Peyer's patch (tissue), 4 donors: ENCODE measurements at regions not wholly inside any gene's neighbourhood (a gene's known extent, or its start where the extent isn't known, plus 50 kb on each side); places are given as distances from the start of the nearest gene placed in this dataset.

Source experiments
- DNase-seq, 3 donors: peaks; one replicate each; pipeline ENCODE4 v3.0.0-alpha.2; 2017 to 2019
- H3K27ac ChIP-seq, 4 donors: fragments of 200-600 bp; sonication (generic); one replicate each; pipeline ENCODE4 v1.5.1; 2016 to 2019
- H3K27me3 ChIP-seq, 2 donors: fragments of 200-600 bp; sonication (generic); one replicate each; pipeline ENCODE4 v1.5.1; 2019
- H3K36me3 ChIP-seq, 3 donors: fragments of 200-600 bp; sonication (generic); one replicate each; pipeline ENCODE4 v1.5.1; 2016 to 2019
- H3K4me1 ChIP-seq, 4 donors: fragments of 200-600 bp; sonication (generic); one replicate each; pipeline ENCODE4 v1.5.1; 2016 to 2019
- H3K4me3 ChIP-seq, 4 donors: fragments of 200-600 bp; sonication (generic); 1 replicate in 3 of 4; 2 replicates in 1 of 4; pipeline ENCODE4 v1.5.1; 2016 to 2019; ENCODE audit warnings: mild to moderate bottlenecking in 1 of 4
- H3K9me3 ChIP-seq, 4 donors: fragments of 200-600 bp; sonication (generic); one replicate each; pipeline ENCODE4 v1.5.1; 2016 to 2019; ENCODE audit warnings: mild to moderate bottlenecking in 1 of 4
- CTCF ChIP-seq, 6 experiments: fragments of 450-650 bp in 4 of 6; fragments of 200-600 bp in 2 of 6; sonication (generic) in 1 of 6; IDR thresholded peaks; one replicate each; pipeline ENCODE4 v1.5.1; 2017 to 2019; ENCODE audit warnings: antibody characterized with exemption in 6 of 6, mild to moderate bottlenecking in 3 of 6, moderate library complexity in 1 of 6
- POLR2A ChIP-seq, 2 donors: fragments of 450-650 bp; IDR thresholded peaks; one replicate each; pipeline ENCODE4 v1.5.1; 2017; ENCODE audit warnings: antibody characterized with exemption in 2 of 2, mild to moderate bottlenecking in 2 of 2, moderate library complexity in 2 of 2

- H3K27me3 ChIP-seq, result no peaks in the 10 kb centered on the region
- no peaks in the 10 kb centered on the region for H3K9me3 ChIP-seq
- H3K4me3 ChIP-seq, result no peak overlapping the region
- TF ChIP-seq POLR2A (IDR thresholded peaks at IDR 0.05), result no peak
- TF ChIP-seq CTCF (IDR thresholded peaks at IDR 0.05), result no peak
- DNase-seq, result no peak
- H3K4me1 ChIP-seq, result peaks cover 0 to 8% (median 0%) of the 10 kb centered on the region in 4 donors
- no peak overlapping the region for H3K27ac ChIP-seq
- no peaks in the 10 kb centered on the region for H3K36me3 ChIP-seq
Observed at GRCh38 chr13:24083722-24084421, 76.6 kb upstream of the SPATA13 start.

- H3K4me3 ChIP-seq, result no peak overlapping the region
- H3K36me3 ChIP-seq, result no peaks in the 10 kb centered on the region
- no peaks in the 10 kb centered on the region for H3K9me3 ChIP-seq
- no peaks in the 10 kb centered on the region for H3K27me3 ChIP-seq
- H3K27ac ChIP-seq, result no peak overlapping the region
- H3K4me1 ChIP-seq, result peaks cover 0 to 8% (median 0%) of the 10 kb centered on the region in 4 donors
- TF ChIP-seq POLR2A (IDR thresholded peaks at IDR 0.05) (no peak), CTCF (IDR thresholded peaks at IDR 0.05) (no peak)
- no peak for DNase-seq
Observed at GRCh38 chr13:24085662-24086061, 74.9 kb upstream of the SPATA13 start.

GRCh38 chr13:24086642-24087041, 73.9 kb upstream of the SPATA13 start:
- no peak for TF ChIP-seq CTCF (IDR thresholded peaks at IDR 0.05)
- TF ChIP-seq POLR2A (IDR thresholded peaks at IDR 0.05), result no peak
- no peak overlapping the region for H3K4me3 ChIP-seq
- H3K27ac ChIP-seq, result no peak overlapping the region

DNA sequence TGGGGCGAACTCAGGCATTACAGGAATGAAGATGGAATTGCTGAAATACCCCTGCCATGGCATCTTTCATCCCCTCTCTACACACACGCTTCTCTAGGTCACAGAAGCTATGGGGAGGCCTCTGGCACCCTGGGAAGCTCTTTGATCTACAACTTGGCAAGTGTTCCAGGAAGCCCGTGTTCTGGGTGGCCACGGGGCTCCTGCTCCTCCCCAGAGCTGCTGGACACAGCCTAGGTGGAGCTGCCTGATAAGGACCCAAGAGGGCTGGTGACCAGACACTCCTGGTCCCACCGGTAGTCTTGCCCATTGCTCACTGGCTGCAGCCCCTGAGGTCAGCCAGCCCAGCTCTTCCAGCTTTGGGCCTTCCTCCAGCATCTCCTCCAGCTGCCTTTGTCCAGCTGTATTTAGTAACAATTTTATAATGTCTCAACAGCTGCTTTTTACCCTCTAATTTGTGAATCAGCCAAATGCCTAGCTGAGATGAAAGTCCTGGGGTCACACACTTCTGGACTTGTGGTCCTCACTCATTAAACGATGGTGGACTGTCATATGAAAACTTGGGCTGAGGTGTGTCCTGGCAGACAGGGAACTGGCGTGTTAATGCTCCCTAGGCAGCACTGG, 72.8 kb upstream of the SPATA13 start:
- H3K4me3 ChIP-seq, result no peak overlapping the region
- peaks cover 0 to 8% (median 0%) of the 10 kb centered on the region in 4 donors for H3K4me1 ChIP-seq
- no peaks in the 10 kb centered on the region for H3K36me3 ChIP-seq
- H3K27me3 ChIP-seq, result no peaks in the 10 kb centered on the region
- H3K9me3 ChIP-seq, result no peaks in the 10 kb centered on the region
- TF ChIP-seq POLR2A (IDR thresholded peaks at IDR 0.05) (no peak), CTCF (IDR thresholded peaks at IDR 0.05) (no peak)
- H3K27ac ChIP-seq, result no peak overlapping the region
- peak in 2 of 3 donors; percentile 60 to 66 for DNase-seq

More at GRCh38 chr13:24086642-24087041, 73.9 kb upstream of the SPATA13 start:
- peaks cover 0 to 8% (median 0%) of the 10 kb centered on the region in 4 donors for H3K4me1 ChIP-seq
- H3K27me3 ChIP-seq, result no peaks in the 10 kb centered on the region
- H3K9me3 ChIP-seq, result no peaks in the 10 kb centered on the region
- H3K36me3 ChIP-seq, result no peaks in the 10 kb centered on the region
- DNase-seq, result no peak

GRCh38 chr13:24090049-24090448, 70.5 kb upstream of the SPATA13 start:
- Histone ChIP-seq H3K27ac (no peak overlapping the region), H3K4me1 (peaks cover 0 to 8% (median 0%) of the 10 kb centered on the region in 4 donors), H3K4me3 (no peak overlapping the region), H3K27me3 (no peaks in the 10 kb centered on the region), H3K9me3 (no peaks in the 10 kb centered on the region), H3K36me3 (no peaks in the 10 kb centered on the region)
- DNase-seq, result no peak
- TF ChIP-seq CTCF (IDR thresholded peaks at IDR 0.05) (no peak), POLR2A (IDR thresholded peaks at IDR 0.05) (no peak)
